ENCODE measurements at regions not wholly inside any gene's neighbourhood (a gene's known extent, or its start where the extent isn't known, plus 50 kb on each side); places are given as distances from the start of the nearest gene placed in this dataset.

GRCh38 chr17:37823996-37824395 is 79.1 kb upstream of the HNF1B start:
- no peak overlapping the region for H3K4me3 ChIP-seq
- H3K36me3 ChIP-seq, result no peaks in the 10 kb centered on the region
- no peaks in the 10 kb centered on the region for H3K27me3 ChIP-seq
- TF ChIP-seq CTCF (IDR thresholded peaks at IDR 0.05), result no peak
- DNase-seq (ENCODE audit: low spot score), result no peak
- H3K9me3 ChIP-seq, result no peaks in the 10 kb centered on the region
- no peak overlapping the region for H3K27ac ChIP-seq
- H3K4me1 ChIP-seq, result no peaks in the 10 kb centered on the region

- H3K4me3 ChIP-seq, result no peak overlapping the region
- no peaks in the 10 kb centered on the region for H3K36me3 ChIP-seq
- no peaks in the 10 kb centered on the region for H3K4me1 ChIP-seq
- H3K9me3 ChIP-seq, result no peaks in the 10 kb centered on the region
- DNase-seq (ENCODE audit: low spot score), result no peak
- H3K27ac ChIP-seq, result no peak overlapping the region
- H3K27me3 ChIP-seq, result no peaks in the 10 kb centered on the region
- TF ChIP-seq CTCF (IDR thresholded peaks at IDR 0.05), result no peak
Measured at GRCh38 chr17:37820995-37821713, 76.3 kb upstream of the HNF1B start.

- no peak for TF ChIP-seq CTCF (IDR thresholded peaks at IDR 0.05)
- Histone ChIP-seq H3K4me3 (no peak overlapping the region), H3K27me3 (no peaks in the 10 kb centered on the region), H3K27ac (no peak overlapping the region), H3K9me3 (no peaks in the 10 kb centered on the region), H3K4me1 (no peaks in the 10 kb centered on the region), H3K36me3 (no peaks in the 10 kb centered on the region)
- no peak for DNase-seq (ENCODE audit: low spot score)
Measured at GRCh38 chr17:37820313-37820994, 75.6 kb upstream of the HNF1B start.

- Histone ChIP-seq H3K4me3 (no peak overlapping the region), H3K4me1 (no peaks in the 10 kb centered on the region), H3K9me3 (no peaks in the 10 kb centered on the region), H3K36me3 (no peaks in the 10 kb centered on the region), H3K27me3 (no peaks in the 10 kb centered on the region), H3K27ac (no peak overlapping the region)
- TF ChIP-seq CTCF (IDR thresholded peaks at IDR 0.05), result no peak
- no peak for DNase-seq (ENCODE audit: low spot score)
Measured at GRCh38 chr17:37818689-37819088, 73.8 kb upstream of the HNF1B start.

- H3K9me3 ChIP-seq, result no peaks in the 10 kb centered on the region
- H3K4me3 ChIP-seq, result no peak overlapping the region
- no peak overlapping the region for H3K27ac ChIP-seq
- H3K27me3 ChIP-seq, result no peaks in the 10 kb centered on the region
- no peak for DNase-seq (ENCODE audit: low spot score)
- no peak for TF ChIP-seq CTCF (IDR thresholded peaks at IDR 0.05)
- no peaks in the 10 kb centered on the region for H3K4me1 ChIP-seq
- no peaks in the 10 kb centered on the region for H3K36me3 ChIP-seq
Measured at GRCh38 chr17:37816950-37817349, 72.1 kb upstream of the HNF1B start.

Measured in right atrium auricular region (tissue), 2 donors.